Neural crest cell (in vitro differentiated cells): ENCODE measurements at regions not wholly inside any gene's neighbourhood (a gene's known extent, or its start where the extent isn't known, plus 50 kb on each side); places are given as distances from the start of the nearest gene placed in this dataset.

Experiments
- DNase-seq: peaks from one replicate; pipeline ENCODE4 v3.0.0; 2021; ENCODE audit warnings: low read depth, mixed read lengths, low spot score
- H3K27ac Mint-ChIP-seq: one replicate; pipeline ENCODE4 v1.8.0; 2021; ENCODE audit warnings: mild to moderate bottlenecking, mixed read lengths; ENCODE audit not compliant: unreplicated experiment
- H3K27me3 Mint-ChIP-seq: 2 replicates; pipeline ENCODE4 v1.8.0; 2021; ENCODE audit warnings: low read depth, mild to moderate bottlenecking, mixed read lengths
- H3K36me3 Mint-ChIP-seq: 2 replicates; pipeline ENCODE4 v1.8.0; 2021; ENCODE audit warnings: low read depth, mild to moderate bottlenecking, mixed read lengths
- H3K4me1 Mint-ChIP-seq: 2 replicates; pipeline ENCODE4 v1.8.0; 2021; ENCODE audit warnings: mixed read lengths
- H3K4me3 Mint-ChIP-seq: one replicate; pipeline ENCODE4 v1.8.0; 2021; ENCODE audit warnings: mild to moderate bottlenecking, mixed read lengths
- H3K9me3 Mint-ChIP-seq: 2 replicates; pipeline ENCODE4 v1.8.0; 2021; ENCODE audit warnings: mixed read lengths
- CTCF ChIP-seq: fragments of 200-600 bp; sonication (generic); conservative IDR thresholded peaks from 2 replicates; pipeline ENCODE4 v1.5.0; 2021; ENCODE audit warnings: antibody characterized with exemption, mild to moderate bottlenecking

GRCh38 chr12:116338064-116338846 is 60.8 kb upstream of the MED13L start:
- DNase-seq = no peak
- no peaks in the 10 kb centered on the region for H3K27me3 Mint-ChIP-seq
- peak overlapping the region; percentile 32 for H3K27ac Mint-ChIP-seq
- TF ChIP-seq CTCF = no peak
- peaks cover 3% of the 10 kb centered on the region for H3K9me3 Mint-ChIP-seq
- H3K4me1 Mint-ChIP-seq = peaks cover 39% of the 10 kb centered on the region
- no peak overlapping the region for H3K4me3 Mint-ChIP-seq
- no peaks in the 10 kb centered on the region for H3K36me3 Mint-ChIP-seq

GRCh38 chr12:116339062-116339461 is 61.6 kb upstream of the MED13L start:
- no peaks in the 10 kb centered on the region for H3K27me3 Mint-ChIP-seq
- DNase-seq = no peak

GRCh38 chr12:116339800-116340371 is 62.4 kb upstream of the MED13L start:
- H3K27ac Mint-ChIP-seq = no peak overlapping the region
- H3K27me3 Mint-ChIP-seq = no peaks in the 10 kb centered on the region
- DNase-seq = no peak
- no peaks in the 10 kb centered on the region for H3K36me3 Mint-ChIP-seq
- H3K9me3 Mint-ChIP-seq = peaks cover 3% of the 10 kb centered on the region
- no peak overlapping the region for H3K4me3 Mint-ChIP-seq
- peaks cover 35% of the 10 kb centered on the region for H3K4me1 Mint-ChIP-seq
- TF ChIP-seq CTCF = no peak

More at GRCh38 chr12:116339062-116339461, 61.6 kb upstream of the MED13L start:
- Mint-ChIP-seq H3K27ac (no peak overlapping the region), H3K4me1 (peaks cover 35% of the 10 kb centered on the region), H3K4me3 (no peak overlapping the region), H3K9me3 (peaks cover 3% of the 10 kb centered on the region), H3K36me3 (no peaks in the 10 kb centered on the region)
- TF ChIP-seq CTCF = no peak

GRCh38 chr12:116343331-116343884 is 65.9 kb upstream of the MED13L start:
- no peak overlapping the region for H3K4me3 Mint-ChIP-seq
- H3K9me3 Mint-ChIP-seq = peaks cover 3% of the 10 kb centered on the region
- DNase-seq = no peak
- H3K4me1 Mint-ChIP-seq = peaks cover 33% of the 10 kb centered on the region
- H3K27ac Mint-ChIP-seq = no peak overlapping the region
- H3K36me3 Mint-ChIP-seq = no peaks in the 10 kb centered on the region
- H3K27me3 Mint-ChIP-seq = no peaks in the 10 kb centered on the region
- TF ChIP-seq CTCF = no peak

- H3K27ac Mint-ChIP-seq = no peak overlapping the region
Measured at GRCh38 chr12:116346222-116346621, 68.7 kb upstream of the MED13L start.

More at GRCh38 chr12:116346222-116346621, 68.7 kb upstream of the MED13L start:
- H3K4me1 Mint-ChIP-seq = peaks cover 17% of the 10 kb centered on the region
- H3K9me3 Mint-ChIP-seq = peaks cover 3% of the 10 kb centered on the region
- TF ChIP-seq CTCF = no peak
- H3K27me3 Mint-ChIP-seq = no peaks in the 10 kb centered on the region
- DNase-seq = no peak
- no peaks in the 10 kb centered on the region for H3K36me3 Mint-ChIP-seq
- H3K4me3 Mint-ChIP-seq = no peak overlapping the region
